ENCODE measurements at regions not wholly inside any gene's neighbourhood (a gene's known extent, or its start where the extent isn't known, plus 50 kb on each side); places are given as distances from the start of the nearest gene placed in this dataset.

DNA sequence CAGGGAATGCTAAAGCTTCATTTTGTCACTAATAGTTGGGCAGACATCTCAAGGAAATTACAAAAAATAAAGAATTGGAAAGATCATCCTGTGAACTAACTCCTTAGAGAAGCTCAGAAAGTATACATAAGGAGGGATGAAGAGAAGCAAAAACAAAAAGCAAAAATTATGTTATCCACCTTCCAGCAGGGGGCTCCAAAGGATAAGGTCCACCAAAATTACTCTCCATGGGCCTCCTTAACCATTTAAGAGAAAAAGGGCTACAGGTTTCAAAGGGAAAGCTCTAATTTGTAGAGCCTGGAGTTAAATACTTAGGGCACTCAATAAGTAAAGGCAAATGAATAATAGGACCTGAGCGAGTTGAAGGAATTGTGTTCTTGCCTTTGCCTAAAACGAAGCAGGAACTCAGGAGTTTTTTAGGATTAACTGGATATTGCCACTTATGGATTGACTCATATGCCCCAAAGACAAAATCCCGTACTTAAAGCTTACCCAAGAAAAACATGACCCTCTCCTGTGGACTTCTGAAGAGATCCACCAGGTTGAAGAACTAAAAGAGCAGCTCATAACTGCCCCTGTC lies 1167.9 kb downstream of the DSC3 start:
- peak; percentile 6 for DNase-seq (ENCODE audit: low spot score)
- in situ Hi-C loops (cut with MboI; ENCODE audit: low sequenced_read_pairs, unreplicated experiment) = no loop called here
- TF ChIP-seq, protein P1, sequence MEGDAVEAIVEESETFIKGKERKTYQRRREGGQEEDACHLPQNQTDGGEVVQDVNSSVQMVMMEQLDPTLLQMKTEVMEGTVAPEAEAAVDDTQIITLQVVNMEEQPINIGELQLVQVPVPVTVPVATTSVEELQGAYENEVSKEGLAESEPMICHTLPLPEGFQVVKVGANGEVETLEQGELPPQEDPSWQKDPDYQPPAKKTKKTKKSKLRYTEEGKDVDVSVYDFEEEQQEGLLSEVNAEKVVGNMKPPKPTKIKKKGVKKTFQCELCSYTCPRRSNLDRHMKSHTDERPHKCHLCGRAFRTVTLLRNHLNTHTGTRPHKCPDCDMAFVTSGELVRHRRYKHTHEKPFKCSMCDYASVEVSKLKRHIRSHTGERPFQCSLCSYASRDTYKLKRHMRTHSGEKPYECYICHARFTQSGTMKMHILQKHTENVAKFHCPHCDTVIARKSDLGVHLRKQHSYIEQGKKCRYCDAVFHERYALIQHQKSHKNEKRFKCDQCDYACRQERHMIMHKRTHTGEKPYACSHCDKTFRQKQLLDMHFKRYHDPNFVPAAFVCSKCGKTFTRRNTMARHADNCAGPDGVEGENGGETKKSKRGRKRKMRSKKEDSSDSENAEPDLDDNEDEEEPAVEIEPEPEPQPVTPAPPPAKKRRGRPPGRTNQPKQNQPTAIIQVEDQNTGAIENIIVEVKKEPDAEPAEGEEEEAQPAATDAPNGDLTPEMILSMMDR (IDR thresholded peaks at IDR 0.05; ENCODE audit: borderline replicate concordance, control extremely low read depth, extremely low read depth, insufficient read depth, missing control alignments) = peak; percentile 27

DNA sequence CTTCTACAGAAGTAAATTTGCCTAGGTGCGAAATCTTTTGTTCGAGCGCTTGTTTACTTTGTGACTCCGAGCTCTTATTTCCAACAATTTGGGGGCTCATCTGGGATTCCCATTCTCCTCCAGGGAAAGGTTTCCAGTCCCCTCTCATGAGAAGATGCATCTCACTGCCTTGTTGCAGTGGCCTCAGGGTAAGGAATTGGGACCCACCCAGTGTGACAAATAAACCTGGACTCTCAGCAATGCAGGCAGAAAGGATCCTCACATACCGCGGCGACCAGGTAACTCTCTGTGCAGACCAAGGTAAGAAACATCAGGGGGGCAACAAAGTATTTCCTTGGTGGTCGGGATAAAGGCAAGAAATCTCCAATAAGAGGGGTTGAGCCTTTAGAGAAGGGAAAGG lies 1169.3 kb downstream of the DSC3 start:
- DNase-seq (ENCODE audit: low spot score) = no peak
- in situ Hi-C loops (cut with MboI; ENCODE audit: low sequenced_read_pairs, unreplicated experiment) = no loop called here

DNA sequence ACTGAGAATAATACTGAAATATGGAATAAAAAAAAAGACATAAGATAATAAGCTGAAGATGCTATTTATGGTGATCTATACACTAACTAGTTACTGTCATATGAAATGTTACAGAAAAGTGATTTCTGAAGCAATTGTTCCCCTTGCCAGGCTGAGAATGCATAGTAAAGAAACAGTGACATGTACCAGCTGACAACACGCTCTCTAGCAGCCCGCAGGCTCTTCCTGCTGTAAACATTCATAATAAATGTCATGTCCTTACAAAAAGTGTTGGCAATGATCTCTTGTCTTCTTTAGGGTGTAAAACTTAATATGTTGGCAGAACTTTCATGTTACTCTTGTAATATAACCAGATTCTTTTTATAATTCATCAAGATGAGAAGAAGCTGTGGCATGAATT lies 1171.3 kb downstream of the DSC3 start:
- DNase-seq (ENCODE audit: low spot score) = no peak
- in situ Hi-C loops (cut with MboI; ENCODE audit: low sequenced_read_pairs, unreplicated experiment) = no loop called here
- TF ChIP-seq, protein P1 (IDR thresholded peaks at IDR 0.05; ENCODE audit: borderline replicate concordance, control extremely low read depth, extremely low read depth, insufficient read depth, missing control alignments) = no peak

More for the DNA sequence above, 1169.3 kb downstream of the DSC3 start:
- TF ChIP-seq, protein P1 (IDR thresholded peaks at IDR 0.05; ENCODE audit: borderline replicate concordance, control extremely low read depth, extremely low read depth, insufficient read depth, missing control alignments) = no peak

DNA sequence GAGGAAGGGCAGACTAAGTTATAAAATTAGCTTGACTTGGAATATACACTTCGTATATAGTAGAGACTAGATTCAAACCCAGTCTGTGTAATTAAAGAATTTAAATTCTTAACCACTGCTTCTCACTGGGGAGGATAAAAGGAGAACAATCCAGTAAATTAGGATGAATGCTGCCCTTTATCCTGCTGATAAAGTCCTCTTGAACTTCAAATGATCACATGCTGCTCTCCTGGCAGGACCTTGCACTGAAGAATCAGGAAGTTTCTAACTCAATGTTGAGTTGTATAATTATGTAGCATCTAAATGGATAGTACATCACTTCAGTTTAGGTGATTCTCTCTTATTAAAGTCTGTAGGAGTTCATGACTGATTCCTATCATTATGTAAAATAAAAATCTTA lies 1179.7 kb downstream of the DSC3 start:
- in situ Hi-C loops (cut with MboI; ENCODE audit: low sequenced_read_pairs, unreplicated experiment) = no loop called here

DNA sequence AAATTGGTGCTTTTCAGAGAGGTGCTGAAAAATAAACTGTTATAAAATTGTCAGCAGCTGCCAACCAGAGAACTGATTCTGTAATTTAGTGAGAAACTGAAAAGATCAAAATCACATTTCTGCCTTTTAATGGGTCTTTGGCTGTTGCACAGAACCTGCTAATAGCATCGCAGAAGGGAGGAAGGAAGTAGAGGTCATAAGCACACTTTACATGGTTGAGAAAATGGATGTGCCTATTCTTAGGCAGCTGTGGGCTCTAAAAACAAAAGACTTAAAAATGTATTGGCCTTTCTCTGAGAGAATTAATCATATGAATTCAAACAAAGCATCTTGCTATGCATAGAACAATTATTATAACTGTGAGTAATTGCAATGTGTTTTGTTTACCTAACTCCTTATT lies 1186.9 kb downstream of the DSC3 start:
- TF ChIP-seq, protein P1 (IDR thresholded peaks at IDR 0.05; ENCODE audit: borderline replicate concordance, control extremely low read depth, extremely low read depth, insufficient read depth, missing control alignments) = no peak
- in situ Hi-C loops (cut with MboI; ENCODE audit: low sequenced_read_pairs, unreplicated experiment) = no loop called here
- no peak for DNase-seq (ENCODE audit: low spot score)

More for the DNA sequence above, 1179.7 kb downstream of the DSC3 start:
- DNase-seq (ENCODE audit: low spot score) = no peak
- TF ChIP-seq, protein P1 (IDR thresholded peaks at IDR 0.05; ENCODE audit: borderline replicate concordance, control extremely low read depth, extremely low read depth, insufficient read depth, missing control alignments) = no peak

DNA sequence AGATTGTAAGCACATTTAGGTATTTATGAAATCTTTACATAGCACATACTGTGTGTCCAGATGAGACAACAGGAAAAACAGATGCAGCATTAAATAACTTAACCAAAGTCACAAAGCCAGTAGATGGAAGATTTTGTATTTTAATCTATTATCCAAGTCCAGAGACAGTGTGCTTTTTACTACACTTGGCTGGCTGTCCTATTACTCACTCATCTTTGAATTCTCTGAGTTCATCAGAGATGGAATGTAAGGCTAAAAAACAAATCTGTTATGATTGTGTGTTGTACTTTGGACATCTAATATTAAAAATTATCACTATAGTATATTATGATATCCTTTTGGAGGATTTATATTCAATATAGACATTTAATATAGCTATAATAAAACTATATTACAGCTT lies 1189.4 kb downstream of the DSC3 start:
- no peak for DNase-seq (ENCODE audit: low spot score)
- in situ Hi-C loops (cut with MboI; ENCODE audit: low sequenced_read_pairs, unreplicated experiment) = no loop called here
- TF ChIP-seq, protein P1 (IDR thresholded peaks at IDR 0.05; ENCODE audit: borderline replicate concordance, control extremely low read depth, extremely low read depth, insufficient read depth, missing control alignments) = no peak
